K562 (cell line): ENCODE measurements at regions not wholly inside any gene's neighbourhood (a gene's known extent, or its start where the extent isn't known, plus 50 kb on each side); places are given as distances from the start of the nearest gene placed in this dataset.

Experiments
- ATAC-seq: fragments of 200-7000 bp; cut with Tn5 transposase; 3 replicates; pipeline ENCODE4 v1.9.1; 2020; ENCODE audit warnings: moderate library complexity
- BruUV-seq: library from RNA; stranded (reverse); fragments of 400-500 nt; replicated peaks from 2 replicates; lab custom pipeline; 2021; lab: Mats Ljungman, UMichigan
- CTCF ChIA-PET: fragments of 300-600 bp; formaldehyde crosslinking; extraction: SDS; loops from one replicate; lab custom pipeline; 2021; ENCODE audit warnings: low intra/inter-chr PET ratio; lab: Yijun Ruan, JAX
- POLR2A ChIA-PET: fragments of 300-600, 350-650 bp; sonication (Branson Sonifier 250); formaldehyde crosslinking; extraction: SDS; loops from one replicate; lab custom pipeline; 2021; ENCODE audit warnings: antibody characterized with exemption, inconsistent platforms; lab: Yijun Ruan, JAX
- DNase-seq, 4 experiments: peaks; one replicate each; pipeline versions ENCODE4 v3.0.0 to v3.0.0-alpha.2; 2011 to 2018; ENCODE audit warnings: low spot score in 3 of 4, mixed read lengths in 3 of 4; ENCODE audit errors: extremely low read depth in 1 of 4
- FAIRE-seq: peaks from 2 replicates; lab custom pipeline; 2011; peaks lifted over from hg19 to GRCh38; lab: Jason Lieb, UNC
- H2AFZ ChIP-seq: 2 replicates; pipeline ENCODE4 v1.6.0; 2011; ENCODE audit warnings: low read depth, low read length, control low read depth, inconsistent platforms
- H3K27ac ChIP-seq: fragments of 200-600 bp; 3 replicates; pipeline ENCODE4 v1.8.0; 2011; ENCODE audit warnings: low read depth, mild to moderate bottlenecking, control low read depth, inconsistent platforms, low read length, moderate library complexity, mixed read lengths; ENCODE audit errors: extremely low read depth
- H3K27me3 ChIP-seq, 2 experiments: fragments of 300-600 bp in 1 of 2; 2 replicates in 1 of 2; 3 replicates in 1 of 2; pipeline versions ENCODE4 v1.6.0 to v1.8.0; 2011; ENCODE audit warnings: inconsistent platforms in 2 of 2, low read length in 2 of 2, mild to moderate bottlenecking in 1 of 2, mixed read lengths in 1 of 2, moderate library complexity in 1 of 2; ENCODE audit not compliant: control insufficient read depth in 2 of 2, insufficient read depth in 2 of 2
- H3K36me3 ChIP-seq: fragments of 300-600 bp; 3 replicates; pipeline ENCODE4 v1.8.0; 2011; ENCODE audit warnings: mild to moderate bottlenecking, low read length, inconsistent platforms; ENCODE audit not compliant: control insufficient read depth, insufficient read depth
- H3K4me1 ChIP-seq, 2 experiments: fragments of 200-600 bp in 1 of 2; replicated peaks in 1 of 2; 2 replicates in 1 of 2; 3 replicates in 1 of 2; pipeline versions ENCODE4 v1.5.1 to v1.8.0; 2011; ENCODE audit warnings: inconsistent platforms in 2 of 2, low read length in 2 of 2, mild to moderate bottlenecking in 1 of 2, mixed read lengths in 1 of 2, moderate library complexity in 1 of 2; ENCODE audit not compliant: control insufficient read depth in 2 of 2, insufficient read depth in 2 of 2
- H3K4me2 ChIP-seq: 2 replicates; pipeline ENCODE4 v1.6.1; 2011; ENCODE audit warnings: low read length, control low read depth, inconsistent platforms, mixed read lengths; ENCODE audit not compliant: insufficient read depth
- H3K4me3 ChIP-seq: fragments of 200-600 bp; sonication (generic), shearing (Covaris generic); 2 replicates; pipeline ENCODE4 v1.5.1; 2016; ENCODE audit warnings: control low read depth, inconsistent platforms
- H3K79me2 ChIP-seq: fragments of 200-600 bp; 3 replicates; pipeline ENCODE4 v1.8.0; 2011; ENCODE audit warnings: low read length, inconsistent platforms; ENCODE audit not compliant: control insufficient read depth, insufficient read depth
- H3K9ac ChIP-seq, 2 experiments: 2 replicates each; pipeline versions ENCODE4 v1.6.0 to v1.6.1; 2011; ENCODE audit warnings: low read depth in 2 of 2, low read length in 2 of 2, control low read depth in 1 of 2, inconsistent platforms in 1 of 2, mild to moderate bottlenecking in 1 of 2, mixed read lengths in 1 of 2; ENCODE audit not compliant: insufficient read depth in 1 of 2
- H3K9me1 ChIP-seq: one replicate; pipeline ENCODE4 v1.6.0; 2011; ENCODE audit warnings: inconsistent platforms, mild to moderate bottlenecking, low read length, moderate library complexity; ENCODE audit not compliant: control insufficient read depth, insufficient read depth
- H3K9me3 ChIP-seq: replicated peaks from 2 replicates; pipeline ENCODE4 v1.5.1; 2011; ENCODE audit warnings: low read depth, low read length, inconsistent platforms; ENCODE audit not compliant: control insufficient read depth, insufficient read depth
- H4K20me1 ChIP-seq: replicated peaks from 2 replicates; pipeline ENCODE4 v1.6.1; 2011; ENCODE audit warnings: low read length, inconsistent platforms, mixed read lengths; ENCODE audit not compliant: control insufficient read depth, insufficient read depth
- CXXC5 ChIP-seq: fragments of 250-450 bp; sonication (Bioruptor Pico); IDR thresholded peaks from 2 replicates; pipeline ENCODE4 v1.8.0; 2022; ENCODE audit warnings: inconsistent platforms, mild to moderate bottlenecking, moderate library complexity
- POLR2AphosphoS5 ChIP-seq: IDR thresholded peaks from 2 replicates; pipeline ENCODE4 v1.6.1; 2011; ENCODE audit warnings: mild to moderate bottlenecking, low read depth, low read length, moderate library complexity; ENCODE audit not compliant: control insufficient read depth, insufficient read depth
- PTTG1 ChIP-seq: fragments of 450-650 bp; IDR thresholded peaks from 2 replicates; pipeline ENCODE4 v1.6.1; 2016; ENCODE audit warnings: low read depth, mild to moderate bottlenecking, missing genetic modification characterization, missing compliant biosample characterization
- RAD51 ChIP-seq: fragments of 450-650 bp; IDR thresholded peaks from 2 replicates; pipeline ENCODE4 v1.7.1; 2016; ENCODE audit warnings: low read depth, mild to moderate bottlenecking, borderline replicate concordance
- TAF1 ChIP-seq: IDR thresholded peaks from 2 replicates; pipeline ENCODE4 v1.6.1; 2011; ENCODE audit warnings: mild to moderate bottlenecking, low read length, moderate library complexity; ENCODE audit not compliant: insufficient read depth, control insufficient read depth, severe bottlenecking; ENCODE audit errors: extremely low read depth
- TRIM24 ChIP-seq, 2 experiments: fragments of 450-650 bp; IDR thresholded peaks; 2 replicates each; pipeline ENCODE4 v1.6.1; 2016
- ZNF668 ChIP-seq: fragments of 250-450 bp; sonication (Bioruptor Pico); IDR thresholded peaks from 2 replicates; pipeline ENCODE4 v1.8.0; 2022; ENCODE audit warnings: mild to moderate bottlenecking, inconsistent platforms
- WGBS: fragments of 100-300 bp; shearing (Covaris generic); methylation state at CpG from one replicate; pipeline ENCODE4 v1.1.6; 2016; ENCODE audit warnings: low coverage, mixed read lengths; ENCODE audit not compliant: insufficient coverage; ENCODE audit errors: missing lambda C conversion rate; 5-methylcytosine and 5-hydroxymethylcytosine counted together
- in situ Hi-C: fragments of 300-500 bp; cut with MboI; formaldehyde crosslinking; loops from 4 replicates; pipeline ENCODE4 v1.15.0; 2018; ENCODE audit warnings: inconsistent platforms, mixed read lengths
- intact Hi-C: fragments of 100-400 bp; cut with micrococcal nuclease; formaldehyde crosslinking; loops from 2 replicates; pipeline ENCODE4 v1.14.2; 2022
- TF ChIP-seq, protein P1 (sequence below): fragments of 450-650 bp; IDR thresholded peaks from 2 replicates; pipeline ENCODE4 v1.7.0; 2016; ENCODE audit warnings: borderline replicate concordance
- TF ChIP-seq, protein P2 (sequence below): sonication (generic); formaldehyde crosslinking; IDR thresholded peaks from 2 replicates; pipeline ENCODE4 v1.8.0; 2022; ENCODE audit warnings: mild to moderate bottlenecking, missing genetic modification reagents
- TF ChIP-seq, protein P3 (sequence below): IDR thresholded peaks from 2 replicates; pipeline ENCODE4 v1.6.1; 2016; ENCODE audit warnings: missing genetic modification characterization, missing compliant biosample characterization
- TF ChIP-seq, protein P4 (sequence below): fragments of 250-450 bp; sonication (Bioruptor Pico); IDR thresholded peaks from 2 replicates; pipeline ENCODE4 v1.8.0; 2022; ENCODE audit warnings: inconsistent platforms
- TF ChIP-seq, protein P5 (sequence below): fragments of 250-450 bp; sonication (Bioruptor Pico); IDR thresholded peaks from 2 replicates; pipeline ENCODE4 v1.5.0; 2021

DNA sequence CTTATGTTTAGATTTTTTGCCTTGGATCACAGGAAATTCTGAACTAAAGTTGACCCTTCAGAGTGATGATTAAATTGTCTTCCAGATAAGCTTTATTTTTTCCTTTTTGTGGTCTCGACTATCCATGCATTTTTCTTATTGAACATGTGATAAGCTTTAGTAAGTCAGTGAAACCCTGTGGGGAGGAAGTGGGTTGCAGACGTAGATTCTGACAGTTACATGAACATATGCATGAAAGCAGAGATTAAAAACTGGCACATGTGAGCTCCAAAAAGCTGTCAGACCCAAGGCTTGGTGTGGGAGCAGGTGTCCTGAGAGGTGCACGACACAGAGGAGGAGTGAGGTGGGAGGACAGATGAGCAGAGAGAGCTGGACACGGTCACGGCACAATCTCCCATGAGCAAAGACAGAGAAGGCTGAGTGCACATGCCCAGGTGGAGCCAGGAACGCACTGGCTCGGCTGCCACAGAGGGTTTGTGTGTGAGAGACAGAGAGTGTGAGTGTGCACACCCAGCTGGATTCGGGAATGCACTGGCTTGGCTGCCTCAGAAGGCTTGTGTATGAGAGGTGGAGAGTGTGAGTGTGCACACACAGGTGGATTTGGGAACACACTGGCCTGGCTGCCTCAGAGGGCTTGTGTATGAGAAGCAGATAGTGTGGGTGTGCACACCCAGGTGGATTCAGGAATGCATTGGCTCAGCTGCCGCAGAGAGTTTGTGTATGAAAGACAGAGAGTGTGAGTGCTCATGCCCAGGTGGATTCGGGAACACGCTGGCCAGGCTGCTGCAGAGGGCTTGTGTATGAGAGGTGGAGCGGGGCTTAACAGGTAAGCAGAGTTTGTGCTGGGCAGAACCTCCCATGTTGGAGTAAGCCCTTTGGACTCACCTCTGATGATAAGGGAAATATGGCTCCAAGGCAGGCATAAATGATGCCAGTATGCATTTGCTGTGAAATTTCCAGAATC is 849.1 kb upstream of the SALL3 start (continued):
- no peak for TF ChIP-seq CXXC5
- no peak for TF ChIP-seq POLR2AphosphoS5
- TF ChIP-seq, protein P1, sequence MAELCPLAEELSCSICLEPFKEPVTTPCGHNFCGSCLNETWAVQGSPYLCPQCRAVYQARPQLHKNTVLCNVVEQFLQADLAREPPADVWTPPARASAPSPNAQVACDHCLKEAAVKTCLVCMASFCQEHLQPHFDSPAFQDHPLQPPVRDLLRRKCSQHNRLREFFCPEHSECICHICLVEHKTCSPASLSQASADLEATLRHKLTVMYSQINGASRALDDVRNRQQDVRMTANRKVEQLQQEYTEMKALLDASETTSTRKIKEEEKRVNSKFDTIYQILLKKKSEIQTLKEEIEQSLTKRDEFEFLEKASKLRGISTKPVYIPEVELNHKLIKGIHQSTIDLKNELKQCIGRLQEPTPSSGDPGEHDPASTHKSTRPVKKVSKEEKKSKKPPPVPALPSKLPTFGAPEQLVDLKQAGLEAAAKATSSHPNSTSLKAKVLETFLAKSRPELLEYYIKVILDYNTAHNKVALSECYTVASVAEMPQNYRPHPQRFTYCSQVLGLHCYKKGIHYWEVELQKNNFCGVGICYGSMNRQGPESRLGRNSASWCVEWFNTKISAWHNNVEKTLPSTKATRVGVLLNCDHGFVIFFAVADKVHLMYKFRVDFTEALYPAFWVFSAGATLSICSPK = no peak

DNA sequence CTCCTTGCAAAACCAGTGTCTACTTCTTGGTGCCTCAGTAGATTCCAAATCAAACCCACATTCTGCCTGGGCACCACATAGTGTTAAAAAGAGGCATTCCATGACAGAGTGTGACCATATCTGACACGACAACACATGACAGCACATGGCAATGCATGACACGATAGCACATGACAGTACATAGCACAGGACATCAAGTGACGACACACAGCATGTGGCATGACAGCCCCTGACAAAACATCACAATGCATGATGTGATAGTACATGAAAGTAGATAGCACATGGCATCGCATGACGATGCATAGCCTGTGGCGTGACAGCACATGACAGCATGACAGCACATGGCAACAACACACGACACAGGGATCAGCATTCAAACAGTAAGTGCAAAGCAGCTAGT is 845.9 kb upstream of the SALL3 start:
- Histone ChIP-seq H3K27ac (no peak overlapping the region), H3K4me1 (no peaks in the 10 kb centered on the region), H3K79me2 (no peaks in the 10 kb centered on the region), H3K27me3 (peaks cover 0 to 22% of the 10 kb centered on the region in 2 experiments; a peak in 2 of 5 replicates), H4K20me1 (no peaks in the 10 kb centered on the region), H3K9me1 (no peaks in the 10 kb centered on the region), H3K9ac (no peak overlapping the region), H2AFZ (no peak overlapping the region), H3K9me3 (no peaks in the 10 kb centered on the region), H3K4me3 (no peak overlapping the region), H3K4me2 (no peak overlapping the region), H3K36me3 (no peaks in the 10 kb centered on the region)
- no peak for FAIRE-seq
- ChIA-PET CTCF (no interaction called here), POLR2A (no interaction called here)
- in situ Hi-C loops (no loop called here), intact Hi-C loops (no loop called here)
- ATAC-seq = no peak
- no TSS peak for BruUV-seq
- no peak for DNase-seq
- 0% methylated on average over 7 of the region's 7 CpGs for WGBS
- no peak for TF ChIP-seq RAD51
- TF ChIP-seq, protein P2, sequence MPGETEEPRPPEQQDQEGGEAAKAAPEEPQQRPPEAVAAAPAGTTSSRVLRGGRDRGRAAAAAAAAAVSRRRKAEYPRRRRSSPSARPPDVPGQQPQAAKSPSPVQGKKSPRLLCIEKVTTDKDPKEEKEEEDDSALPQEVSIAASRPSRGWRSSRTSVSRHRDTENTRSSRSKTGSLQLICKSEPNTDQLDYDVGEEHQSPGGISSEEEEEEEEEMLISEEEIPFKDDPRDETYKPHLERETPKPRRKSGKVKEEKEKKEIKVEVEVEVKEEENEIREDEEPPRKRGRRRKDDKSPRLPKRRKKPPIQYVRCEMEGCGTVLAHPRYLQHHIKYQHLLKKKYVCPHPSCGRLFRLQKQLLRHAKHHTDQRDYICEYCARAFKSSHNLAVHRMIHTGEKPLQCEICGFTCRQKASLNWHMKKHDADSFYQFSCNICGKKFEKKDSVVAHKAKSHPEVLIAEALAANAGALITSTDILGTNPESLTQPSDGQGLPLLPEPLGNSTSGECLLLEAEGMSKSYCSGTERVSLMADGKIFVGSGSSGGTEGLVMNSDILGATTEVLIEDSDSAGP (CRISPR knock-in tag) = no peak
- no peak for TF ChIP-seq TAF1
- TF ChIP-seq PTTG1 (tag) = no peak
- TF ChIP-seq ZNF668 (CRISPR knock-in tag) = no peak
- TF ChIP-seq, protein P3, sequence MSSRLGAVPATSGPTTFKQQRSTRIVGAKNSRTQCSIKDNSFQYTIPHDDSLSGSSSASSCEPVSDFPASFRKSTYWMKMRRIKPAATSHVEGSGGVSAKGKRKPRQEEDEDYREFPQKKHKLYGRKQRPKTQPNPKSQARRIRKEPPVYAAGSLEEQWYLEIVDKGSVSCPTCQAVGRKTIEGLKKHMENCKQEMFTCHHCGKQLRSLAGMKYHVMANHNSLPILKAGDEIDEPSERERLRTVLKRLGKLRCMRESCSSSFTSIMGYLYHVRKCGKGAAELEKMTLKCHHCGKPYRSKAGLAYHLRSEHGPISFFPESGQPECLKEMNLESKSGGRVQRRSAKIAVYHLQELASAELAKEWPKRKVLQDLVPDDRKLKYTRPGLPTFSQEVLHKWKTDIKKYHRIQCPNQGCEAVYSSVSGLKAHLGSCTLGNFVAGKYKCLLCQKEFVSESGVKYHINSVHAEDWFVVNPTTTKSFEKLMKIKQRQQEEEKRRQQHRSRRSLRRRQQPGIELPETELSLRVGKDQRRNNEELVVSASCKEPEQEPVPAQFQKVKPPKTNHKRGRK = no peak
- TF ChIP-seq TRIM24 (IDR thresholded peaks at IDR 0.05) = no peak
- TF ChIP-seq, protein P4, sequence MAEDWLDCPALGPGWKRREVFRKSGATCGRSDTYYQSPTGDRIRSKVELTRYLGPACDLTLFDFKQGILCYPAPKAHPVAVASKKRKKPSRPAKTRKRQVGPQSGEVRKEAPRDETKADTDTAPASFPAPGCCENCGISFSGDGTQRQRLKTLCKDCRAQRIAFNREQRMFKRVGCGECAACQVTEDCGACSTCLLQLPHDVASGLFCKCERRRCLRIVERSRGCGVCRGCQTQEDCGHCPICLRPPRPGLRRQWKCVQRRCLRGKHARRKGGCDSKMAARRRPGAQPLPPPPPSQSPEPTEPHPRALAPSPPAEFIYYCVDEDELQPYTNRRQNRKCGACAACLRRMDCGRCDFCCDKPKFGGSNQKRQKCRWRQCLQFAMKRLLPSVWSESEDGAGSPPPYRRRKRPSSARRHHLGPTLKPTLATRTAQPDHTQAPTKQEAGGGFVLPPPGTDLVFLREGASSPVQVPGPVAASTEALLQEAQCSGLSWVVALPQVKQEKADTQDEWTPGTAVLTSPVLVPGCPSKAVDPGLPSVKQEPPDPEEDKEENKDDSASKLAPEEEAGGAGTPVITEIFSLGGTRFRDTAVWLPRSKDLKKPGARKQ = no peak
- TF ChIP-seq, protein P5, sequence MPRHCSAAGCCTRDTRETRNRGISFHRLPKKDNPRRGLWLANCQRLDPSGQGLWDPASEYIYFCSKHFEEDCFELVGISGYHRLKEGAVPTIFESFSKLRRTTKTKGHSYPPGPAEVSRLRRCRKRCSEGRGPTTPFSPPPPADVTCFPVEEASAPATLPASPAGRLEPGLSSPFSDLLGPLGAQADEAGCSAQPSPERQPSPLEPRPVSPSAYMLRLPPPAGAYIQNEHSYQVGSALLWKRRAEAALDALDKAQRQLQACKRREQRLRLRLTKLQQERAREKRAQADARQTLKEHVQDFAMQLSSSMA (CRISPR knock-in tag) = no peak
